ENCODE measurements at regions not wholly inside any gene's neighbourhood (a gene's known extent, or its start where the extent isn't known, plus 50 kb on each side); places are given as distances from the start of the nearest gene placed in this dataset.

DNA sequence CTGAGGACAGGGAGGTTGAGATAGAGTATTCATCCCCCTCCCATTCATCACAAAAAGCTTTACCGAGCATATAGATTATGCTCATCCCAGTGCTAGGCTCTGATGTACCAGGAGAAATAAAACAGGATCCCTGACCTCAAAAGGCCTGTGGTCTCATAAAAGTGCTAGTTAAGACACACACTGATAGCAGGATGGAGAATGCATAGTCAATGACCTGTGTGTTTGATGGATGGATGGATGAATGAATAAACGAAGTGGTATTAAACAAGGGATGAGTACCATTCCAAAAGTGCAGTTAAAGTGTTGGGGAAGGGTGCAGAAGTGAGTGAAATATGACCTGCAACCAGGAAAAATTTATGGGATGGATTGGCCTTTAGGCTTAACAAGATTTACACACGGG is 133.9 kb upstream of the NUDT7 start:
- TF ChIP-seq, protein P1, sequence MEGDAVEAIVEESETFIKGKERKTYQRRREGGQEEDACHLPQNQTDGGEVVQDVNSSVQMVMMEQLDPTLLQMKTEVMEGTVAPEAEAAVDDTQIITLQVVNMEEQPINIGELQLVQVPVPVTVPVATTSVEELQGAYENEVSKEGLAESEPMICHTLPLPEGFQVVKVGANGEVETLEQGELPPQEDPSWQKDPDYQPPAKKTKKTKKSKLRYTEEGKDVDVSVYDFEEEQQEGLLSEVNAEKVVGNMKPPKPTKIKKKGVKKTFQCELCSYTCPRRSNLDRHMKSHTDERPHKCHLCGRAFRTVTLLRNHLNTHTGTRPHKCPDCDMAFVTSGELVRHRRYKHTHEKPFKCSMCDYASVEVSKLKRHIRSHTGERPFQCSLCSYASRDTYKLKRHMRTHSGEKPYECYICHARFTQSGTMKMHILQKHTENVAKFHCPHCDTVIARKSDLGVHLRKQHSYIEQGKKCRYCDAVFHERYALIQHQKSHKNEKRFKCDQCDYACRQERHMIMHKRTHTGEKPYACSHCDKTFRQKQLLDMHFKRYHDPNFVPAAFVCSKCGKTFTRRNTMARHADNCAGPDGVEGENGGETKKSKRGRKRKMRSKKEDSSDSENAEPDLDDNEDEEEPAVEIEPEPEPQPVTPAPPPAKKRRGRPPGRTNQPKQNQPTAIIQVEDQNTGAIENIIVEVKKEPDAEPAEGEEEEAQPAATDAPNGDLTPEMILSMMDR (IDR thresholded peaks at IDR 0.05), result no peak
- no peak for TF ChIP-seq POLR2A (IDR thresholded peaks at IDR 0.05)

All from Peyer's patch (tissue), 4 donors.